C1 segment of cervical spinal cord (tissue), 14 donors: ENCODE measurements at regions not wholly inside any gene's neighbourhood (a gene's known extent, or its start where the extent isn't known, plus 50 kb on each side); places are given as distances from the start of the nearest gene placed in this dataset.
"Not testable (repeated sequence)": the region's sequence is repeated elsewhere in the genome, so short reads cannot be mapped to it uniquely, and the experiment has no call there.

ENCODE experiments used
- DNase-seq, 14 donors: peaks; one replicate each; lab custom pipeline; 2025; lab: John Stamatoyannopoulos, UW

GRCh38 chr5:79924936-79925893 lies 65.8 kb downstream of the MTX3 start:
- DNase-seq = no peak

GRCh38 chr5:79923431-79923830 lies 67.6 kb downstream of the MTX3 start:
- no peak for DNase-seq

GRCh38 chr5:79922626-79923025 lies 68.4 kb downstream of the MTX3 start:
- no peak for DNase-seq

GRCh38 chr5:79907452-79907851 lies 83.6 kb downstream of the MTX3 start:
- not testable (repeated sequence) for DNase-seq

- DNase-seq = not testable (repeated sequence)
Measured at GRCh38 chr5:79902571-79902970, 88.5 kb downstream of the MTX3 start.

- DNase-seq = no peak
Measured at GRCh38 chr5:79901631-79902030, 89.4 kb downstream of the MTX3 start.

- no peak for DNase-seq
Measured at GRCh38 chr5:79898611-79899010, 92.5 kb downstream of the MTX3 start.

GRCh38 chr5:79893976-79894375 lies 97.1 kb downstream of the MTX3 start:
- DNase-seq = no peak

GRCh38 chr5:79893485-79893884 lies 97.6 kb downstream of the MTX3 start:
- no peak for DNase-seq

GRCh38 chr5:79890930-79891249 lies 100.2 kb downstream of the MTX3 start:
- DNase-seq = no peak

GRCh38 chr5:79890119-79890929 lies 100.7 kb downstream of the MTX3 start:
- peak in 1 of 14 donors; percentile 3 for DNase-seq

- no peak for DNase-seq
Measured at GRCh38 chr5:79888643-79889042, 102.4 kb downstream of the MTX3 start.

GRCh38 chr5:79886925-79887655 lies 104.0 kb downstream of the MTX3 start:
- DNase-seq = no peak

GRCh38 chr5:79886456-79886855 lies 104.6 kb downstream of the MTX3 start:
- no peak for DNase-seq

- DNase-seq = not testable (repeated sequence)
Measured at GRCh38 chr5:79879880-79880279, 111.2 kb downstream of the MTX3 start.

GRCh38 chr5:79878721-79879336 lies 112.2 kb downstream of the MTX3 start:
- no peak for DNase-seq

GRCh38 chr5:79878136-79878679 lies 112.9 kb downstream of the MTX3 start:
- DNase-seq = no peak

GRCh38 chr5:79876456-79876855 lies 114.6 kb downstream of the MTX3 start:
- DNase-seq = no peak

GRCh38 chr5:79875230-79875629 lies 115.8 kb downstream of the MTX3 start:
- DNase-seq = no peak

- DNase-seq = no peak
Measured at GRCh38 chr5:79873187-79873586, 117.9 kb downstream of the MTX3 start.

GRCh38 chr5:79872291-79872690 lies 118.8 kb downstream of the MTX3 start:
- DNase-seq = no peak
